Liver (tissue), 8 donors: ENCODE measurements at regions not wholly inside any gene's neighbourhood (a gene's known extent, or its start where the extent isn't known, plus 50 kb on each side); places are given as distances from the start of the nearest gene placed in this dataset.

Source experiments
- DNase-seq: peaks from one replicate; pipeline ENCODE4 v3.0.0-alpha.2; 2017; ENCODE audit warnings: low spot score
- H3K27ac ChIP-seq, 2 donors: one replicate each; pipeline ENCODE4 v1.7.0; 2013; ENCODE audit warnings: inconsistent platforms in 2 of 2, low read length in 2 of 2, control low read depth in 1 of 2, low read depth in 1 of 2, mild to moderate bottlenecking in 1 of 2
- H3K27me3 ChIP-seq, 4 donors: one replicate each; pipeline versions ENCODE4 v1.6.1 to v1.7.0; 2013; ENCODE audit warnings: low read length in 3 of 4, inconsistent platforms in 1 of 4, mild to moderate bottlenecking in 1 of 4, moderate library complexity in 1 of 4; ENCODE audit not compliant: control insufficient read depth in 4 of 4, insufficient read depth in 4 of 4
- H3K36me3 ChIP-seq, 4 donors: one replicate each; pipeline versions ENCODE4 v1.6.1 to v1.7.0; 2013; ENCODE audit warnings: low read length in 3 of 4, mild to moderate bottlenecking in 3 of 4, low read depth in 1 of 4, moderate library complexity in 1 of 4; ENCODE audit not compliant: control insufficient read depth in 4 of 4, insufficient read depth in 3 of 4
- H3K4me1 ChIP-seq, 4 donors: one replicate each; pipeline versions ENCODE4 v1.6.1 to v1.7.0; 2013; ENCODE audit warnings: low read length in 3 of 4, mild to moderate bottlenecking in 3 of 4, moderate library complexity in 1 of 4; ENCODE audit not compliant: control insufficient read depth in 4 of 4, insufficient read depth in 4 of 4
- H3K4me3 ChIP-seq, 3 donors: one replicate each; pipeline versions ENCODE4 v1.6.1 to v1.7.0; 2013; ENCODE audit warnings: low read length in 3 of 3, control low read depth in 1 of 3, low read depth in 1 of 3, mild to moderate bottlenecking in 1 of 3
- H3K9ac ChIP-seq, 2 donors: one replicate each; pipeline ENCODE4 v1.7.0; 2013; ENCODE audit warnings: low read length in 2 of 2, mild to moderate bottlenecking in 2 of 2, moderate library complexity in 2 of 2, control low read depth in 1 of 2, low read depth in 1 of 2
- H3K9me3 ChIP-seq, 4 donors: one replicate each; pipeline versions ENCODE4 v1.6.1 to v1.7.0; 2013; ENCODE audit warnings: low read length in 3 of 4; ENCODE audit not compliant: control insufficient read depth in 4 of 4
- ATF3 ChIP-seq: IDR thresholded peaks from 2 replicates; pipeline ENCODE4 v1.6.1; 2016; ENCODE audit warnings: antibody characterized with exemption
- CTCF ChIP-seq: fragments of 150-350 bp; IDR thresholded peaks from 2 replicates; pipeline ENCODE4 v1.5.1; 2017; ENCODE audit warnings: improper control_type of control experiment, low read depth, low read length; ENCODE audit not compliant: missing input control
- EGR1 ChIP-seq, 2 donors: IDR thresholded peaks; 2 replicates each; pipeline ENCODE4 v1.6.1; 2016 to 2018; ENCODE audit warnings: antibody characterized with exemption in 2 of 2, low read depth in 2 of 2
- HNF4G ChIP-seq: IDR thresholded peaks from 2 replicates; pipeline ENCODE4 v1.6.1; 2016; ENCODE audit warnings: antibody characterized with exemption
- JUND ChIP-seq, 2 donors: IDR thresholded peaks; 2 replicates each; pipeline ENCODE4 v1.6.1; 2016; ENCODE audit warnings: antibody characterized with exemption in 2 of 2
- MAX ChIP-seq: IDR thresholded peaks from 2 replicates; pipeline ENCODE4 v1.6.1; 2016; ENCODE audit warnings: antibody characterized with exemption
- RAD21 ChIP-seq, 2 donors: IDR thresholded peaks; 2 replicates each; pipeline ENCODE4 v1.6.1; 2016; ENCODE audit warnings: antibody characterized with exemption in 2 of 2, mild to moderate bottlenecking in 2 of 2
- RXRA ChIP-seq, 2 donors: IDR thresholded peaks; 2 replicates each; pipeline ENCODE4 v1.6.1; 2017 to 2018; ENCODE audit warnings: antibody characterized with exemption in 2 of 2, mild to moderate bottlenecking in 1 of 2
- SP1 ChIP-seq: IDR thresholded peaks from 2 replicates; pipeline ENCODE4 v1.6.1; 2018; ENCODE audit warnings: antibody characterized with exemption, mild to moderate bottlenecking
- TAF1 ChIP-seq: conservative IDR thresholded peaks from 2 replicates; pipeline ENCODE4 v1.6.1; 2016; ENCODE audit warnings: antibody characterized with exemption, mild to moderate bottlenecking
- ZBTB33 ChIP-seq: IDR thresholded peaks from 2 replicates; pipeline ENCODE4 v1.6.1; 2016; ENCODE audit warnings: antibody characterized with exemption
- WGBS: extraction: QIAGEN DNeasy Blood & Tissue Kit; methylation state at CpG from one replicate; pipeline ENCODE4 v1.1.7; 2013; 5-methylcytosine and 5-hydroxymethylcytosine counted together
- donor health status: healthy.
- donor health status: healthy.
- donor health status: healthy.
- donor health status: healthy.
- donor health status: healthy.

GRCh38 chr7:106464651-106465050, 179.9 kb upstream of the NAMPT start (continued):
- no peak for TF ChIP-seq ZBTB33
- no peak for TF ChIP-seq JUND (IDR thresholded peaks at IDR 0.05)

GRCh38 chr7:106463851-106464611, 179.2 kb upstream of the NAMPT start:
- WGBS: 85% methylated on average over 2 of the region's 2 CpGs
- DNase-seq: no peak
- no peaks in the 10 kb centered on the region for H3K9me3 ChIP-seq
- no peak overlapping the region for H3K4me3 ChIP-seq
- H3K27me3 ChIP-seq: no peaks in the 10 kb centered on the region
- no peak overlapping the region for H3K27ac ChIP-seq
- H3K4me1 ChIP-seq: peaks cover 4 to 18% (median 9%) of the 10 kb centered on the region in 4 donors
- H3K9ac ChIP-seq: no peak overlapping the region
- no peak for TF ChIP-seq EGR1 (IDR thresholded peaks at IDR 0.05; ENCODE audit: low read depth in 2 of 2)
- no peaks in the 10 kb centered on the region for H3K36me3 ChIP-seq

- Histone ChIP-seq H3K4me3 (no peak overlapping the region), H3K9me3 (no peaks in the 10 kb centered on the region), H3K9ac (peak overlapping the region in 1 of 2 donors; percentile 57), H3K4me1 (peaks cover 4 to 21% (median 11%) of the 10 kb centered on the region in 4 donors), H3K27me3 (no peaks in the 10 kb centered on the region), H3K27ac (no peak overlapping the region), H3K36me3 (no peaks in the 10 kb centered on the region)
- TF ChIP-seq SP1: no peak
- TF ChIP-seq CTCF: no peak
- TF ChIP-seq HNF4G: no peak
- no peak for TF ChIP-seq JUND (IDR thresholded peaks at IDR 0.05)
- no peak for TF ChIP-seq MAX
- TF ChIP-seq RXRA (IDR thresholded peaks at IDR 0.05): no peak
- no peak for TF ChIP-seq ATF3
- TF ChIP-seq RAD21 (IDR thresholded peaks at IDR 0.05): no peak
- no peak for TF ChIP-seq TAF1
- WGBS: 57% methylated on average over 3 of the region's 3 CpGs
- DNase-seq: no peak
Measured at GRCh38 chr7:106462914-106463482, 178.2 kb upstream of the NAMPT start.
